ENCODE measurements at regions not wholly inside any gene's neighbourhood (a gene's known extent, or its start where the extent isn't known, plus 50 kb on each side); places are given as distances from the start of the nearest gene placed in this dataset.
"Not testable (repeated sequence)": the region's sequence is repeated elsewhere in the genome, so short reads cannot be mapped to it uniquely, and the experiment has no call there.

- DNase-seq = not testable (repeated sequence)
These were observed 54.9 kb upstream of the NBPF12 start for GRCh38 chr1:146883190-146883589.

GRCh38 chr1:146881096-146881495 lies 57.0 kb upstream of the NBPF12 start:
- not testable (repeated sequence) for DNase-seq

GRCh38 chr1:146863799-146864319 lies 74.3 kb upstream of the NBPF12 start:
- not testable (repeated sequence) for DNase-seq

GRCh38 chr1:146853147-146853546 lies 85.0 kb upstream of the NBPF12 start:
- not testable (repeated sequence) for DNase-seq

GRCh38 chr1:146850352-146850889 lies 87.7 kb upstream of the NBPF12 start:
- not testable (repeated sequence) for DNase-seq

- not testable (repeated sequence) for DNase-seq
These were observed 99.4 kb upstream of the NBPF12 start for GRCh38 chr1:146838725-146839124.

- not testable (repeated sequence) for DNase-seq
These were observed 111.2 kb upstream of the NBPF12 start for GRCh38 chr1:146826957-146827356.

- not testable (repeated sequence) for DNase-seq
These were observed 143.9 kb upstream of the NBPF12 start for GRCh38 chr1:146794236-146794635.

- DNase-seq = not testable (repeated sequence)
These were observed 145.4 kb upstream of the NBPF12 start for GRCh38 chr1:146792725-146793124.

- DNase-seq = not testable (repeated sequence)
These were observed 153.7 kb upstream of the NBPF12 start for GRCh38 chr1:146784212-146784940.

- not testable (repeated sequence) for DNase-seq
These were observed 156.9 kb upstream of the NBPF12 start for GRCh38 chr1:146781235-146781634.

GRCh38 chr1:146777826-146778602 lies 160.1 kb upstream of the NBPF12 start:
- not testable (repeated sequence) for DNase-seq

- DNase-seq = not testable (repeated sequence)
These were observed 163.1 kb upstream of the NBPF12 start for GRCh38 chr1:146774988-146775387.

GRCh38 chr1:146774271-146774670 lies 163.9 kb upstream of the NBPF12 start:
- not testable (repeated sequence) for DNase-seq

GRCh38 chr1:146771409-146771808 lies 166.7 kb upstream of the NBPF12 start:
- not testable (repeated sequence) for DNase-seq

GRCh38 chr1:146770998-146771397 lies 167.1 kb upstream of the NBPF12 start:
- not testable (repeated sequence) for DNase-seq

- DNase-seq = not testable (repeated sequence)
These were observed 174.9 kb upstream of the NBPF12 start for GRCh38 chr1:146763234-146763633.

- not testable (repeated sequence) for DNase-seq
These were observed 181.3 kb upstream of the NBPF12 start for GRCh38 chr1:146756858-146757257.

GRCh38 chr1:146748686-146749085 lies 189.4 kb upstream of the NBPF12 start:
- not testable (repeated sequence) for DNase-seq

- not testable (repeated sequence) for DNase-seq
These were observed 206.0 kb upstream of the NBPF12 start for GRCh38 chr1:146731981-146732680.

GRCh38 chr1:146729642-146730344 lies 208.3 kb upstream of the NBPF12 start:
- not testable (repeated sequence) for DNase-seq

- not testable (repeated sequence) for DNase-seq
These were observed 223.1 kb upstream of the NBPF12 start for GRCh38 chr1:146715054-146715453.
